Prostate gland (tissue), 2 donors: ENCODE measurements at regions not wholly inside any gene's neighbourhood (a gene's known extent, or its start where the extent isn't known, plus 50 kb on each side); places are given as distances from the start of the nearest gene placed in this dataset.

Experiments
- DNase-seq: peaks from one replicate; pipeline ENCODE4 v3.0.0-alpha.2; 2019; ENCODE audit warnings: low spot score
- H3K27ac ChIP-seq, 2 donors: fragments of 200-600 bp; sonication (generic); 2 replicates each; pipeline ENCODE4 v1.5.1; 2017 to 2019
- H3K27me3 ChIP-seq: fragments of 200-600 bp; sonication (generic); replicated peaks from 2 replicates; pipeline ENCODE4 v1.5.1; 2019; ENCODE audit not compliant: insufficient read depth
- H3K36me3 ChIP-seq, 2 donors: fragments of 200-600 bp; sonication (generic); 1 replicate in 1 of 2; 2 replicates in 1 of 2; pipeline versions ENCODE4 v1.5.1 to v1.8.1; 2017 to 2019
- H3K4me1 ChIP-seq: fragments of 200-600 bp; sonication (generic); replicated peaks from 2 replicates; pipeline ENCODE4 v1.5.1; 2019
- H3K4me3 ChIP-seq, 2 donors: fragments of 200-600 bp; sonication (generic); 2 replicates each; pipeline ENCODE4 v1.5.1; 2017 to 2019
- H3K9me3 ChIP-seq: fragments of 200-600 bp; sonication (generic); 2 replicates; pipeline ENCODE4 v1.5.1; 2017
- CTCF ChIP-seq, 4 experiments: fragments of 200-600 bp in 2 of 4; fragments of 450-650 bp in 2 of 4; sonication (generic) in 2 of 4; IDR thresholded peaks; 1 replicate in 3 of 4; 2 replicates in 1 of 4; pipeline ENCODE4 v1.5.1; 2016 to 2019; ENCODE audit warnings: antibody characterized with exemption in 4 of 4, mild to moderate bottlenecking in 2 of 4, moderate library complexity in 2 of 4
- POLR2A ChIP-seq: fragments of 450-650 bp; IDR thresholded peaks from one replicate; pipeline ENCODE4 v1.6.1; 2016; ENCODE audit warnings: antibody characterized with exemption, mild to moderate bottlenecking
- POLR2AphosphoS5 ChIP-seq: sonication (generic); formaldehyde crosslinking; IDR thresholded peaks from one replicate; pipeline ENCODE4 v1.6.1; 2017; ENCODE audit warnings: antibody characterized with exemption
- WGBS: methylation state at CpG from one replicate; pipeline ENCODE4 v1.1.5; 2018; 5-methylcytosine and 5-hydroxymethylcytosine counted together
- intact Hi-C: fragments of 100-400 bp; cut with DNase I; formaldehyde crosslinking; loops from one replicate; pipeline ENCODE4 v1.14.2; 2022

GRCh38 chr13:111584101-111584672 lies 263.7 kb downstream of the TEX29 start:
- H3K9me3 ChIP-seq, result no peaks in the 10 kb centered on the region
- H3K27me3 ChIP-seq, result no peaks in the 10 kb centered on the region
- no peaks in the 10 kb centered on the region for H3K4me1 ChIP-seq
- no peaks in the 10 kb centered on the region for H3K36me3 ChIP-seq
- WGBS, result 70% methylated on average over 22 of the region's 22 CpGs
- no peak overlapping the region for H3K27ac ChIP-seq
- intact Hi-C loops, result no loop called here
- no peak overlapping the region for H3K4me3 ChIP-seq
- DNase-seq, result no peak
- no peak for TF ChIP-seq CTCF (IDR thresholded peaks at IDR 0.05)
- TF ChIP-seq POLR2A, result no peak
- no peak for TF ChIP-seq POLR2AphosphoS5

GRCh38 chr13:111584870-111585269 lies 264.4 kb downstream of the TEX29 start:
- intact Hi-C loops, result no loop called here
- H3K9me3 ChIP-seq, result no peaks in the 10 kb centered on the region
- 81% methylated on average over 13 of the region's 13 CpGs for WGBS
- TF ChIP-seq POLR2AphosphoS5 (no peak), POLR2A (no peak)
- H3K27ac ChIP-seq, result no peak overlapping the region
- H3K27me3 ChIP-seq, result no peaks in the 10 kb centered on the region
- no peaks in the 10 kb centered on the region for H3K36me3 ChIP-seq
- H3K4me3 ChIP-seq, result no peak overlapping the region
- DNase-seq, result no peak
- no peaks in the 10 kb centered on the region for H3K4me1 ChIP-seq

GRCh38 chr13:111586291-111586690 lies 265.8 kb downstream of the TEX29 start:
- TF ChIP-seq POLR2AphosphoS5, result no peak
- TF ChIP-seq POLR2A, result no peak
- no peak for TF ChIP-seq CTCF (IDR thresholded peaks at IDR 0.05)
- no peak overlapping the region for H3K4me3 ChIP-seq
- DNase-seq, result no peak
- no peaks in the 10 kb centered on the region for H3K4me1 ChIP-seq
- no peak overlapping the region for H3K27ac ChIP-seq
- intact Hi-C loops, result no loop called here
- no peaks in the 10 kb centered on the region for H3K27me3 ChIP-seq
- H3K9me3 ChIP-seq, result no peaks in the 10 kb centered on the region
- H3K36me3 ChIP-seq, result no peaks in the 10 kb centered on the region
- WGBS, result 89% methylated on average over 27 of the region's 27 CpGs

- H3K27ac ChIP-seq, result no peak overlapping the region
- no peaks in the 10 kb centered on the region for H3K36me3 ChIP-seq
- no peaks in the 10 kb centered on the region for H3K9me3 ChIP-seq
- intact Hi-C loops, result no loop called here
- no peak for TF ChIP-seq POLR2AphosphoS5
- no peak for TF ChIP-seq CTCF (IDR thresholded peaks at IDR 0.05)
- TF ChIP-seq POLR2A, result no peak
- no peaks in the 10 kb centered on the region for H3K4me1 ChIP-seq
- no peak overlapping the region for H3K4me3 ChIP-seq
- WGBS, result 74% methylated on average over 14 of the region's 14 CpGs
- no peak for DNase-seq
- no peaks in the 10 kb centered on the region for H3K27me3 ChIP-seq
Measured at GRCh38 chr13:111587249-111587648, 266.8 kb downstream of the TEX29 start.

- WGBS, result 73% methylated on average over 4 of the region's 4 CpGs
- Histone ChIP-seq H3K36me3 (no peaks in the 10 kb centered on the region), H3K4me3 (no peak overlapping the region), H3K9me3 (no peaks in the 10 kb centered on the region), H3K27me3 (no peaks in the 10 kb centered on the region), H3K4me1 (no peaks in the 10 kb centered on the region), H3K27ac (no peak overlapping the region)
- no peak for DNase-seq
- TF ChIP-seq POLR2A (no peak), POLR2AphosphoS5 (no peak), CTCF (IDR thresholded peaks at IDR 0.05) (no peak)
- intact Hi-C loops, result no loop called here
Measured at GRCh38 chr13:111589321-111589720, 268.9 kb downstream of the TEX29 start.
